Fibroblast of mammary gland (primary cell): ENCODE measurements at regions not wholly inside any gene's neighbourhood (a gene's known extent, or its start where the extent isn't known, plus 50 kb on each side); places are given as distances from the start of the nearest gene placed in this dataset.
"Not testable (repeated sequence)": the region's sequence is repeated elsewhere in the genome, so short reads cannot be mapped to it uniquely, and the experiment has no call there.

Experiments used
- DNase-seq: peaks from one replicate; pipeline ENCODE4 v3.0.0-alpha.2; 2010; ENCODE audit warnings: low read depth
- H3K4me3 ChIP-seq: 2 replicates; pipeline ENCODE4 v1.5.1; 2011; ENCODE audit warnings: low read depth, mild to moderate bottlenecking, low read length, moderate library complexity; ENCODE audit not compliant: control insufficient read depth
- TF ChIP-seq, protein P1 (sequence below): conservative IDR thresholded peaks from 2 replicates; pipeline ENCODE4 v1.5.1; 2011; ENCODE audit warnings: low read depth, low read length, inconsistent platforms; ENCODE audit not compliant: control insufficient read depth, insufficient read depth

DNA sequence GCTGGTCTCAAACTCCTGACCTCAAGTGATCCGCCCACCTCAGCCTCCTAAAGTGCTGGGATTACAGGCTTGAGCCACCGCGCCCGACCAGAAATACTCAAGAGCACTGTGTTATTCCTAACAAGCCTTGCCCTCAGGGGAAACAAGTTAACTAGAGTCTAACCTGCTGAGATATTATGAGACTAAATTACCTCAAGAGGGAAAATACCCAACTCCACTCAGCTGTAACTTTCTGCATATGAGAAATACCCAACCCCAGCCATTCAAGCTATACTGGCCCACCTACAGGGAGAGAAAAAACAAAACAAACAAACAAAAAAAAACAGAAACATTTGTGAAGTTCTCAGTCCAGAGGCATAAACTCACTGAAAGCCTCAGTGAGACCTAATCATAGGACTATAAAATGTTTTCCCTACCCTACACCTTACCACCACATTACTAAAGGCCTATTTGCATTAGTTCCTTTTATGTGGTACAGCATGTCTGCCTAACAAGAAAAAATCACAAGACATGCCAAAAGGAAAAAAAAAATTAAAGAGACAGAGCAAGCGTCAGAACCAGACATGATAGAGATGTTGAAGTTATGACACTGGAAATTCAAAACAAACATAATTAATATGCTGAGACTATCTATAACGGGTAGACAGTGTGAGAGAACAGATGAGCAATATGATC lies 876.0 kb downstream of the FSTL5 start:
- DNase-seq, result no peak
- H3K4me3 ChIP-seq, result no peak overlapping the region
- TF ChIP-seq, protein P1, sequence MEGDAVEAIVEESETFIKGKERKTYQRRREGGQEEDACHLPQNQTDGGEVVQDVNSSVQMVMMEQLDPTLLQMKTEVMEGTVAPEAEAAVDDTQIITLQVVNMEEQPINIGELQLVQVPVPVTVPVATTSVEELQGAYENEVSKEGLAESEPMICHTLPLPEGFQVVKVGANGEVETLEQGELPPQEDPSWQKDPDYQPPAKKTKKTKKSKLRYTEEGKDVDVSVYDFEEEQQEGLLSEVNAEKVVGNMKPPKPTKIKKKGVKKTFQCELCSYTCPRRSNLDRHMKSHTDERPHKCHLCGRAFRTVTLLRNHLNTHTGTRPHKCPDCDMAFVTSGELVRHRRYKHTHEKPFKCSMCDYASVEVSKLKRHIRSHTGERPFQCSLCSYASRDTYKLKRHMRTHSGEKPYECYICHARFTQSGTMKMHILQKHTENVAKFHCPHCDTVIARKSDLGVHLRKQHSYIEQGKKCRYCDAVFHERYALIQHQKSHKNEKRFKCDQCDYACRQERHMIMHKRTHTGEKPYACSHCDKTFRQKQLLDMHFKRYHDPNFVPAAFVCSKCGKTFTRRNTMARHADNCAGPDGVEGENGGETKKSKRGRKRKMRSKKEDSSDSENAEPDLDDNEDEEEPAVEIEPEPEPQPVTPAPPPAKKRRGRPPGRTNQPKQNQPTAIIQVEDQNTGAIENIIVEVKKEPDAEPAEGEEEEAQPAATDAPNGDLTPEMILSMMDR, result no peak

DNA sequence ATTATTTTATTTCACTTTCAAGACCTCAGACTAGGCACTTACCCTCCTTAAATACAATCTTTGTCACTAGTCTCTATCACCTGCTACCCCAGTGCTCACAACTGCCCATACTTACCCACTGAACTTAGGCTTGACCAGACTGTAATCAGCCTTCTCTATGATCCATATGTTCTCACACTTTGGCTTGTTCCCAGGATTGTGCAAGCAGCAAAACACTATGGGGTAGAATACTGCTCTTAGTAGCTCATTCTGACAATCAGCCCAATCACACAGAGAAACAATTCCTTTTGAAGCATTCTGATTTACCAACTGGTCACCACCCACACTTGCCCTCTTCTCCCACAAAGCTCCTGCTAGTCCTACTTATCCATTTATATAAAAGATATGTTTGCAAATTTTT lies 878.3 kb downstream of the FSTL5 start:
- DNase-seq, result no peak
- TF ChIP-seq, protein P1, result no peak

DNA sequence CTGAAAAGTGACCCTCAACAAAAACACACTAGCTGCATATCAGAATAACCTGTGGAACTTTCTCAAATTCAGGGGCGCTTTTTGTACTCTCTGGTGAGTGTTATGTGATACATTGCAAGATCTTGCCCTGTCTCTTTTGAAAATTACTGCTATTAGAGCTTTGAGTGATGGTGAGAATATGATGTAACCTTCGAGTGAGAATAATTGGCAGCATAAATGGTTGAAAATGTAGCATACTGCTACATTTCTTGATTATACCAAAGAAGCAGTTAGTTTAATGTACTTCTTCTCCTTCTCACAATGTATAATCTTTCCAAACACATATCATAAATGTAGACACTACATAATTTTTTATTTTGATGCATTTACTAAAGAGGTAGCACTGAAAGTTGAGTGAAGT lies 882.9 kb downstream of the FSTL5 start:
- no peak for DNase-seq

More for the DNA sequence above, 878.3 kb downstream of the FSTL5 start:
- H3K4me3 ChIP-seq, result no peak overlapping the region

DNA sequence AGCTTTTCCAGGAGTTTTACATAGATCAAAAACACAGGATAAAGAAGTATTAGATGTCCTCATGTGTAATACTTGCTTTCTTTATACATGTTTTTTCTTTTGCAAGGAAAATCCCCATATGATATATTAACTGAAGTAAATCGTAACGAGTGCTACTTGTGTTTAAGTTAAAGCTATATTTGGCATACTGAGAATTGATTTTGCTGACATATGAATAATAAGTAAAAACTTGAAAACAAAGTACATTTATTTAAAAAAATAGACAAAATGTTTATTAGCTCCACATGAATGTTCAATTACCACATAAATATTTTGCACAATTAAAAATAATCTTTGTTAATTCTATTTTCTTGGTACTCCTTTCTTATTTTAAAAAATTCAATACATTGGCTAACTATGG lies 884.7 kb downstream of the FSTL5 start:
- H3K4me3 ChIP-seq, result no peak overlapping the region
- no peak for DNase-seq
- TF ChIP-seq, protein P1, result no peak

More for the DNA sequence above, 882.9 kb downstream of the FSTL5 start:
- no peak overlapping the region for H3K4me3 ChIP-seq
- TF ChIP-seq, protein P1, result no peak

DNA sequence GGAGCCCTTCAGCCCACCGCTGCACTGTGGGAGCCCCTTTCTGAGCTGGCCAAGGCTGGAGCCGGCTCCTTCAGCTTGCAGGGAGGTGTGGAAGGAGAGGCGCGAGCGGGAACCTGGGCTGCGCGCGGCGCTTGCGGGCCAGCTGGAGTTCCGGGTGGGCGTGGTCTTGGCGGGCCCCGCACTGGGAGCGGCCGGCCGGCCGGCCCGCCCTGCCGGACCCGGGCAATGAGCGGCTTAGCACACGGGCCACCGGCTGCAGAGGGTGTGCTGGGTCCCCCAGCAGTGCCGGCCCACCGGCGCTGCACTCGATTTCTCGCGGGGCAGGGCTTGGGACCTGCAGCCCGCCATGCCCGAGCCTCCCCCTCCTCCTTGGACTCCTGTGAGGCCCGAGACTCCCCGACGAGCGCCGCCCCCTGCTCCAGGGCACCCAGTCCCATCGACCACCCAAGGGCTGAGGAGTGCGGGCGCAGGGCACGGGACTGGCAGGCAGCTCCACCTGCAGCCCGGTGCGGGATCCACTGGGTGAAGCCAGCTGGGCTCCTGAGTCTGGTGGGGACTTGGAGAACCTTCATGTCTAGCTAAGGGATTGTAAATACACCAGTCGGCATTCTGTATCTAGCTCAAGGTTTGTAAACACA lies 886.5 kb downstream of the FSTL5 start:
- not testable (repeated sequence) for H3K4me3 ChIP-seq, DNase-seq

DNA sequence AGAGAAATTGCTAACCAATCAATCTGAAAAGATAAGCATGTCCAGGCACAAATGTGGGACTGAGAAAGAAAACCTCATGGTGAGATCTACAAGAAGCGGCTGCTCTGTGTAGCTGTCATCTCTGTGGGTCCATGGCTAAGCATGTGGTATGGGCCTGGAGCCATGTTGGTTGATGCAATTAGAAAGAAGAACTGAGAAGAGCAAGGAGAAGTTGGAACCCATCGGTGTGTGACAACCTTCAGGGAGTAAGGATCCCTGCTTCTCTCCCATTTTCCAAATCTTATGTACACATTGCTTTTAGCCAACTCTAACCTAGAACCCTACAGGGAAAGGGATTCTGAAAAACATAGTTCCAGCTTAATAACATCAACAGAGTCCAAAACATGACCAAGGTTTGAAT lies 890.2 kb downstream of the FSTL5 start:
- DNase-seq, result no peak
- TF ChIP-seq, protein P1, result no peak
- no peak overlapping the region for H3K4me3 ChIP-seq

DNA sequence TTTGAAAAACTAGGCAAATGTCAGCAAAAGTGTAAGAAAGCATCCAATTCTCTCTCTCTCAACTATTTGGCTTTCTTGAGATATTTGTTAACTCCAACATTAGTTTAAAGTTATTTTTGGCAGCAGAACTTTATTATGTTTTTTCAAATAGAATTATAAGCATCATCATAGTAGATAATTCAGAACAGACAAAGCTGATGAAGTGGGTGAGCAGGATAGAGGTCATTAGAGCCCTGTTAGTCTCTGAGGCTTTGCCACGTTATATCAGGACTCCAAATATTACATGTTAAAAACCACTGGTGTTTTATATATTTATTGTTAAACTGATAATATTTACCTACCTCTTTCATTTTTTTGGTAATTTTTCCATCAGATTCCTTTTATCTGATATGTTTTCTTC lies 903.0 kb downstream of the FSTL5 start:
- DNase-seq, result no peak
- H3K4me3 ChIP-seq, result no peak overlapping the region
- TF ChIP-seq, protein P1, result no peak
